ENCODE measurements at regions not wholly inside any gene's neighbourhood (a gene's known extent, or its start where the extent isn't known, plus 50 kb on each side); places are given as distances from the start of the nearest gene placed in this dataset.

DNA sequence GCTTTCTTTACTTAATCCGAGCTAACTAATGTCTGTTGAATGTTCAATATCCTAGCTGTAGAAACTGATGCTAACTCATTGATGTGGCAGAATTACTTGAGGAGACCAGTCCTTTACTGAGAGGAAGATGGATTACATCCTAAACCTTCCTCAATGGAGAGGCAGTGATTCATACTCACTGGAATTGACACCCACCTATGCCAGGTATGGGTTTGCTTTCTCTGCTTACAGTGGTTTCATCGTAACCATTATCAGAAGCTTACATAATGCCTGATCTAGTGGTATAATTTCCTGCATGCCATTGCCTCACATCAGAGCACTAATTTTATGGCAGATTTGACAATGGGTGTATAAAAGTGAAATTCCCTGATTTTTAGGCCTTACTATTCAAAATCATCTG, 384.7 kb downstream of the ANXA1 start:
- H3K4me1 ChIP-seq = no peaks in the 10 kb centered on the region
- no peaks in the 10 kb centered on the region for H3K27me3 ChIP-seq (ENCODE audit: insufficient read depth in 3 of 3, low read length in 2 of 3)
- H3K36me3 ChIP-seq (ENCODE audit: insufficient read depth in 1 of 2, low read depth in 1 of 2) = no peaks in the 10 kb centered on the region
- ATAC-seq (no peak), DNase-seq (no peak)
- H3K4me3 ChIP-seq = no peak overlapping the region
- WGBS, 3 donors = 80 to 88% (median 81%) methylated on average over 2 of the region's 2 CpGs
- intact Hi-C loops (cut with DNase I) = no loop called here
- TF ChIP-seq, protein P1, sequence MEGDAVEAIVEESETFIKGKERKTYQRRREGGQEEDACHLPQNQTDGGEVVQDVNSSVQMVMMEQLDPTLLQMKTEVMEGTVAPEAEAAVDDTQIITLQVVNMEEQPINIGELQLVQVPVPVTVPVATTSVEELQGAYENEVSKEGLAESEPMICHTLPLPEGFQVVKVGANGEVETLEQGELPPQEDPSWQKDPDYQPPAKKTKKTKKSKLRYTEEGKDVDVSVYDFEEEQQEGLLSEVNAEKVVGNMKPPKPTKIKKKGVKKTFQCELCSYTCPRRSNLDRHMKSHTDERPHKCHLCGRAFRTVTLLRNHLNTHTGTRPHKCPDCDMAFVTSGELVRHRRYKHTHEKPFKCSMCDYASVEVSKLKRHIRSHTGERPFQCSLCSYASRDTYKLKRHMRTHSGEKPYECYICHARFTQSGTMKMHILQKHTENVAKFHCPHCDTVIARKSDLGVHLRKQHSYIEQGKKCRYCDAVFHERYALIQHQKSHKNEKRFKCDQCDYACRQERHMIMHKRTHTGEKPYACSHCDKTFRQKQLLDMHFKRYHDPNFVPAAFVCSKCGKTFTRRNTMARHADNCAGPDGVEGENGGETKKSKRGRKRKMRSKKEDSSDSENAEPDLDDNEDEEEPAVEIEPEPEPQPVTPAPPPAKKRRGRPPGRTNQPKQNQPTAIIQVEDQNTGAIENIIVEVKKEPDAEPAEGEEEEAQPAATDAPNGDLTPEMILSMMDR (IDR thresholded peaks at IDR 0.05) = no peak
- no peaks in the 10 kb centered on the region for H3K9me3 ChIP-seq
- no peak overlapping the region for H3K27ac ChIP-seq

DNA sequence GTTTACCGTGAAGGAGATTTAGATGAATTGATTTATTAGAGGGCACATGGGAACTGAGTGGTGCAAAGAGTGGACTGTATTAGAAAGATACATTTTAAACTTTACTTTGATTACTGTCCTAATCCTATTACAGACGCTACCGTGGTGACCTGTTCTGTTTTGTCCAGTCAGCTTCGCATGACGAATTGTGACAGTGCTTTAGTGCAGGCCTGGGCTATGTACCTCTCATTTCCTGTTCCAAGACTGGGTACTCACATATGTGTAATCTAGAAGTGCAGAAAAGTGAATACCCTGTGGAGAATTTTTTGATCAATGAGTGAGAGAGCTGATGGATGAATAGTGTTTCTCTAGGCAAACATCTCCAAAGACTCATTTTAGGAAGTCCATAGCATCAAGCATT, 385.9 kb downstream of the ANXA1 start:
- intact Hi-C loops (cut with DNase I) = no loop called here
- no peak overlapping the region for H3K4me3 ChIP-seq
- WGBS, 3 donors = 57 to 69% (median 69%) methylated on average over 5 of the region's 5 CpGs
- H3K27me3 ChIP-seq (ENCODE audit: insufficient read depth in 3 of 3, low read length in 2 of 3) = no peaks in the 10 kb centered on the region
- no peaks in the 10 kb centered on the region for H3K36me3 ChIP-seq (ENCODE audit: insufficient read depth in 1 of 2, low read depth in 1 of 2)
- ATAC-seq (no peak), DNase-seq (no peak)
- no peaks in the 10 kb centered on the region for H3K9me3 ChIP-seq
- H3K27ac ChIP-seq = no peak overlapping the region
- TF ChIP-seq, protein P1 (IDR thresholded peaks at IDR 0.05) = no peak
- H3K4me1 ChIP-seq = no peaks in the 10 kb centered on the region

DNA sequence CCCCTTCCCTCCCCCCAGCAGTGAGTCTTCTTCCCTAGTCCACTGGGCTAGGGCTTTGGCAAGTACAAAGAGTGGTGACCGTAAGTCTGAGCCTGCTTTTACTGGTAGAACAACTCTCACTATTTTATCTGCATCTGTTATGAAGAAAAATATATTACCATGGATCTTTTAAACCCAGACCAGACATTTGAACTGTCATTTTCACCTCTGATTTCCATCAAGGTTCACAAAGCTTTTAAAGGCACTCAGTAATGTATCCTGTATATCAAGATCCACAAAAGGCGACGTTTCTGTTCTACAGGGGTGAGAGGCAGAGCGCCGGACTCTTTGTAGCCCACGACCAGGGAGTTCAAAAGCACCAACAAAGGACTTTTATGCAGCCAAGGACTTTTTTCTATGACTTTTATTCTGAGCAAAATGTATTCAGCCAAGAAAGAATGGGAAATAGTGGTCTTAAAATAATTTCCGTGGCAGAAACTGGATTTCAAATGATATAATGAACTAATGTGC, 388.3 kb downstream of the ANXA1 start:
- TF ChIP-seq, protein P1 (IDR thresholded peaks at IDR 0.05) = no peak
- Histone ChIP-seq H3K27ac (no peak overlapping the region), H3K36me3 (ENCODE audit: insufficient read depth in 1 of 2, low read depth in 1 of 2) (no peaks in the 10 kb centered on the region), H3K27me3 (ENCODE audit: insufficient read depth in 3 of 3, low read length in 2 of 3) (no peaks in the 10 kb centered on the region), H3K4me1 (no peaks in the 10 kb centered on the region), H3K4me3 (no peak overlapping the region), H3K9me3 (no peaks in the 10 kb centered on the region)
- WGBS, 3 donors = 78 to 80% (median 78%) methylated on average over 7 of the region's 7 CpGs
- DNase-seq = no peak
- intact Hi-C loops (cut with DNase I) = no loop called here
- no peak for ATAC-seq

DNA sequence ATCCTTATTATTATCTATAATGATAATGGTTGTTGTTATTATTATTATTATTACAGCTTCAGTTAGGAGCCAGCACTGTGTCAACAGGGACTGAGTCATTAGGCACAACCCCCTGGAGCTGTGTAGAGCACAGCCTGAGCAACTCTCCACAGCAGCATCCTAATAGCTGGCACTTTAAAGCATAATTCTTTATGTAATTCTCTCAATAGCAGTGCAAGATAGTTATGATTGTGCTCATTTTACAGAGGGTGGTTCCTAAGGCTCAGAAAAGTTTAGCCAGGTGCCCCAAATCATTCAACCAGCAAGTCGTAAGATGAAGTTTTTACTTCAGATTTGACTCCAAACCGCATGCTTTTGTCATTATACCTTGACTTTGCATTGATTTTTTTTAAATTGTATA, 390.3 kb downstream of the ANXA1 start:
- ATAC-seq (no peak), DNase-seq (no peak)
- Histone ChIP-seq H3K36me3 (ENCODE audit: insufficient read depth in 1 of 2, low read depth in 1 of 2) (no peaks in the 10 kb centered on the region), H3K27me3 (ENCODE audit: insufficient read depth in 3 of 3, low read length in 2 of 3) (no peaks in the 10 kb centered on the region), H3K4me1 (no peaks in the 10 kb centered on the region), H3K9me3 (no peaks in the 10 kb centered on the region), H3K27ac (no peak overlapping the region), H3K4me3 (no peak overlapping the region)
- intact Hi-C loops (cut with DNase I) = no loop called here
- TF ChIP-seq, protein P1 (IDR thresholded peaks at IDR 0.05) = no peak
- 34 to 55% (median 54%) methylated on average over 2 of the region's 2 CpGs for WGBS, 3 donors

DNA sequence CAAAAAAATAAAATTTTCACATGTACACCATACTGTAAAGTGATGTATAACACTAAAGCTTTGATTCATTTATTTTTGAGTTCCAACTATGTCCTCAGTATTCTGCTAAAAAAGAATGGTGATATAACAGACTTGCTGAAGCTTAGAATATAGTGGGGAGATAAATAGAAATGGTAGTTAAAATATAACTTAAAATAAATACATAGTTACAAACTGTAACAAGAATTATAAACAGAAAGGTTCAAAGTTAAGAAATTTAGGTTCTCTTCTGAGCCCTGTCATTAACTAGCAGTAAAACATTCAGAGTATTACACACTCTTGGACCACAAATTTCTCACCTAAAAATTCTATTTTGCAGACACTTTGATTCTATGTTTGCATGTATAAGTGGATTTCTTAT, 392.1 kb downstream of the ANXA1 start:
- H3K36me3 ChIP-seq (ENCODE audit: insufficient read depth in 1 of 2, low read depth in 1 of 2) = no peaks in the 10 kb centered on the region
- intact Hi-C loops (cut with DNase I) = no loop called here
- TF ChIP-seq, protein P1 (IDR thresholded peaks at IDR 0.05) = no peak
- no peak for ATAC-seq
- no peak overlapping the region for H3K27ac ChIP-seq
- H3K4me3 ChIP-seq = no peak overlapping the region
- H3K4me1 ChIP-seq = no peaks in the 10 kb centered on the region
- no peaks in the 10 kb centered on the region for H3K9me3 ChIP-seq
- no peak for DNase-seq
- H3K27me3 ChIP-seq (ENCODE audit: insufficient read depth in 3 of 3, low read length in 2 of 3) = no peaks in the 10 kb centered on the region

Data from psoas muscle (tissue), 7 donors.